Colon (tissue), 2 donors: ENCODE measurements at regions not wholly inside any gene's neighbourhood (a gene's known extent, or its start where the extent isn't known, plus 50 kb on each side); places are given as distances from the start of the nearest gene placed in this dataset.

Experiments
- FAIRE-seq: peaks from 2 replicates; lab custom pipeline; 2012; peaks lifted over from hg19 to GRCh38; lab: Jason Lieb, UNC
- donor health status: control.
- donor health status: control.

DNA sequence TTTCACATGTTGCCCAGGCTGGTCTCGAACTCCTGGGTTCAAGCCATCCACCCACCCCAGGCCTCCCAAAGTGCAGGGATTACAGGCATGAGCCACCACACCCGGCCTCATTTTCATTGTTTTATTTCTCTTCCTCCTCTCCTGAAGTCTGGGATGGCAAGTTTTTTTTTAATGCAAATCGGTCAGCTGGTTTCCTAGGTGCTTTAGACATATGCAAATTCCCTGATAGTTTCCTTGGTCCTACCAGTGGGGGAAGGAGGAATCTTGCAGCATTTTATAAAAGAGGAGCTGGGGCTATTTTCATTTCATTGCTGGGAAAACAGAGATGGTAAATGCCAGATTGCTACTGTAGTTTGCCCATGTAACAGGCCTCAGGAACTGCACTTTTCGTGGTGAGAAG lies 179.4 kb downstream of the ACTL7B start:
- FAIRE-seq: no peak

DNA sequence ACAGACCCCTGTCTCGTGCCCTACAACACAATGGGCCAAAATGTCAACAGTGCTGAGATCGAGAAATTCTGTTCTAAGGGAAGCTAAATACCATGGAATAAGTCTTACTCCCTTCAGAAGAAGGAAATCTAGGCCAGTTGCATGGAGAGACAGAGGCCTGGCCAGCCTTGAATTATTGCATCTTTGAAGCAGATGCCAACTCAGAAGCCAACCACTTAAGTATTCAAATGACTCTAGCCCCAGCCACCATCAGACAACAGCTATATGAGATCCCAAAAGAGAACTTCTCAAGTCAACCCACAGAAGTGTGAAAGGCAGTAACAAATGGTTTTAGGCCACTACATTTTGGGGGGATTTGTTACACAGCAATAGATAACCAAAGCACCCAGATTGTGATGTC lies 180.1 kb downstream of the ACTL7B start:
- no peak for FAIRE-seq

DNA sequence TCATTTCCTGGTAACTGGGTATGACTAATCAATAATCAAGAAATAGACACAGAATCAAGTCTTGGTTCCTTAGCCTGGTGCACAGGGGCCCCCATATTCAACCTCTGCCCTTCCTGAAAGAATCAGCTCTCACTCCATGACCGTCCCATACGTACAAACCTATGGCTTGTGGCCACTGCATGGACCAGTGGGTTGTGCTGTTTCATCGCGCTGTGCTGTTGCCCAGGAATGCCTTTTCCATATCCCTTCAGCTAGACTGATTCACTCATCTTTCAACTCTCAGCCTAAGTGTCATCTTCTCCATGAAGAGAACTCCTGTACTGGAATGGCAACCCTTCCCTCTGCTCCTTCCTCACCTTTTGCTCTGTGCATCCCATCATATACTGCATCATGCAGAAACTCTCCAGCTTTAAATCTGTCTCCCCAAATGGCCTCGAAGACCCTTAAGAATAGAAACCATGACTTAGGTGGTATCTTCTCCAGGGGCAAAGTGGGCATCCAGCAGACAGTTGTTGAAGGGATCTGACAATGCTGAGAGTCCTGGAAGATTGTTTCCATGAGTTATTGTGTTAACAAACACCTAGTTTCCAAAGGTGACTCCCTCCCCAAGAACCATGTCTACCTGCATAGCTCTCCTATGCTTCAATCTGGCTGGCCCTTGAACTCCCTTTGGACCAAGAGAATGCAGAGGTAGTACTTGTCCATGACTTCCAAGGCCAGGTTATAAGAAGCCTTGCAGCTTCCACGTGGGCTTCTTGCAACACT lies 180.8 kb downstream of the ACTL7B start:
- FAIRE-seq: no peak

DNA sequence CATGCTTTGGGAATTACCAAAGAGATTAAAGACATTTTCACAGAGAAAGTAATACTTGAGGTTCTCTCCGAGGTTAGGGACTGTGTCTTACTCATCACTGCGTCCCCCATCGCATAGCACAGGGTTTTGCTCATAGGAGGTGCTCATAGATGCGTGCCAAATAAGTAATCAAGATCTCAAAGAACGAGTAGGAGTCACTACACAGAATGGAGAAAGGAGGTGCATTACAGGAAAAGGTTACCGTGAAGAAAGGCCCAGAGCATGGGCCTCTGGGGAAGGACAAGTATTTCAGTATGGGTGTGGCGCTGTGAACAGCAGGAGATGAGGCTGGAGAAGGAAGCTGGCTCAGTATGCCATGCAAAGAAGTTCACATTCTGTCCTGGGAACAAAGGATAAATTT lies 182.4 kb downstream of the ACTL7B start:
- FAIRE-seq: no peak

DNA sequence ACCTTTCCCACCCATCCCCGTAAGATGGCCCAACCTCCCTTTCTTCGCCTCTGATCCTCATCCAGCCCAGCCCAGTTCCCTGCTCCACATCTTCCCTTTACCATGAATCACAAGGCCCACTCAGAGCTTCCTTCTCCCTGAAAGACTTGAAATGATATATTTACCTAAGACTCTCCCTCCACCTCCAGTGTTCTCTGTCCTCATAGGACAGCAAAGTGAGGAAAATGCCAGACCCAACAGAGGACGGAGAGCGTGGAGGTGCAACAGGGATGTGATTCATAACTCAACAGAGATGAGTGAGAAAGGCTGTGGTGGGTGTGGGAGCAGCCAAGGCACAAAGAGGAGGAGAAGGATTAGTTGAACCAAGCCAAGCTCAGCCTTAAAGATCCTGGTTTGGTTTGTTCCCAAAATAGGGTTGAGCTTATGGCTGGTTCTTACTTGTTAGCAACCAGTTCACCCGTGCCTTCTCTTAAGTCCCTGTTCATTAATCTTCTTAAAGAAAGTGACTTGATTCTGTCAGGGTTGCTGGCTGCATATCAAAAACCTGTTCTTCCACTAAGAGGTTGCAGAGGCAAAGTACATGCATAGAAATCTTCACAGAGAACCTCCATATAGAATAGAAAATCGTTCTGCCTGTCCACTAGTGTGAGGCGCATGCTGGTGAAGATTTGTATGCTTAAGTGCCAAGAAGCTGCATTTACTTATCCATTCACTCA lies 183.2 kb downstream of the ACTL7B start:
- no peak for FAIRE-seq

DNA sequence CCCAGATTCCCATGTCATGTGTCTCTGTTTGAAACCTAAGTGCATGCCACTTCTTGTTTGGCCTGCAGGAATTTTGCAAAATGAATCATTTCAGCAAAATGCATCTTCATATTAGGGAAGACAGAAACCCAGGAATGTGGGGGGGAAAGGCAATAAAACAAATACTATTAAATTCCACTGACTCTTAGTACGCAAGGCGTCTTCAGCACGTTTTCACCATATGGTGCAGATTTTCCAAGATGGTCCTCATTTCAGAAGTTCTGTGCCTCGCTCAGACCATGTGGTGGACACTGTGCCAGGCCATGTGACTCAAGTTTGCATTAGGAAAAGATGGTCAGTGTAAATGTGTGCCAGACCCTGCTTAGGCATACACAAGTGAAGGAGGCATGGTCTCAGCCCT lies 184.0 kb downstream of the ACTL7B start:
- FAIRE-seq: no peak

DNA sequence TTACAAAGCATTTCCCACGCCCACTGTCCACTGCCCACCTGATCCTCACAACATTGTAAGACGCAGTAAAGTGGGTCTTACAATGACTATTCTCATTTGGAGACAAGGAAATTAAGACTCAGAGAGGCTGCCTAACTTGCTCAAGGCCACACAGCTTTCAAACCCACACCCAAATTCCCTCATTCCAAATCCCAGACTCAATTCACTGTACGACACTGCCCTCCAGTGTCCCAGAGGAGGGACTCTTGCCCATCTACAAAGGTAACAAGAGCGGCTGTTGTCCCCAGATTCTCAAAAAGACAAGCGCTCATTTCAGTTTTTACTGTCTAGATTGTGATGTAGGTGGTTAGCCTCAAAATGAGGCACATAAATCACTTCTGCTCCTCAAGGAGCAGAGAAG lies 184.6 kb downstream of the ACTL7B start:
- no peak for FAIRE-seq

DNA sequence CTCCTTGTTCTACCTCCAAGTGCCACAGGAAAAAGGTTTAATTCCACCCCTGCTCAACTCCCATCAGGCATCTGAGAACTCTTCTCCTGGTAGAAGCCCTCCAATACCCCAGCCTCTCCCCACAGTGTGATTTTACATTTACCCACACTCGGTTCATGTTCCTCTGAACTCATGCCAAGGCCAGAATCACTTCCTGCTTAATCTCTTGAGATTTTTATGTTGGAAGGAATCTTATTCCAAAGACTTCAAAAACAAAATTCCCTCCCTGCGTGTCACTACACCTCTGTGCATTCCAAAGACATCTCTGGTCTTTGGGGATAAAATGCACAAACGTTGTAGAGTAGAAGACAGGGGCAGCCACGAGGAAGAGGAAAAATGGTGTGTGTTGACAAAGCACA lies 186.8 kb downstream of the ACTL7B start:
- FAIRE-seq: no peak

DNA sequence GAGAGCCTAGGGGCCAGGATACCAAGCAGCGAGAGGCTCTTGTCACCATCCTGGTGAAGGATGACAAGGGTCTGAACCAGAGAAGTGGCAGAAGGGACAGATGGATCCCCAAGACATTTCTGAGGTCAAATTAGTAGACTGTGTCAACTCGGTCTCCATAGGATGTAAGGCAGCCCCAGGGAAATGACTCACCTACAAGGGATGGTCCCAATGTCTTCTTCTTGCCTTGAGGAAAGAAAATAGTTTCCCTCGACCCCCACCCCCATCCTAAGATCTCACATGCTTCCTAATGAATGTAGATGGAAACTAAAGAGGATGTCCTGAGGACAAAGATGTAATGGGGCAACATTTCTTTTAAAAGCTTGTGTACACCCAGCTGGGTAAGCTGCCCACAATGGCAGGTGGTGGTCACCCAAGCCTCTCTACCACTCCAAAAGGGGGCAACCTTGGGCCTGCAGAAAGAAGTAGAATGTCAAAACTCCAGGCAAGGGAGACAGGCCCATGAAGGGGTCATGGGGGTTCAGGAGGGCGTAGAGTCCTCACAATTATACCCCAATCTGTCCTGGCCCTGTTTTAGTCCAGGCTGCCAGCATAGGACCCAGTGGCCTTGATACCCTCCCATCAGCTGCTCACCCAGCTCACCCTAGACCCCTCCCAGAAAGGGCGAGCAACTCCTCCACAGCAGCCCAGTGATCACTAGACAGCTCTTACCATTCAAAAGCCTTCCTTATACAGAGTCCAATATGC lies 187.4 kb downstream of the ACTL7B start:
- no peak for FAIRE-seq

DNA sequence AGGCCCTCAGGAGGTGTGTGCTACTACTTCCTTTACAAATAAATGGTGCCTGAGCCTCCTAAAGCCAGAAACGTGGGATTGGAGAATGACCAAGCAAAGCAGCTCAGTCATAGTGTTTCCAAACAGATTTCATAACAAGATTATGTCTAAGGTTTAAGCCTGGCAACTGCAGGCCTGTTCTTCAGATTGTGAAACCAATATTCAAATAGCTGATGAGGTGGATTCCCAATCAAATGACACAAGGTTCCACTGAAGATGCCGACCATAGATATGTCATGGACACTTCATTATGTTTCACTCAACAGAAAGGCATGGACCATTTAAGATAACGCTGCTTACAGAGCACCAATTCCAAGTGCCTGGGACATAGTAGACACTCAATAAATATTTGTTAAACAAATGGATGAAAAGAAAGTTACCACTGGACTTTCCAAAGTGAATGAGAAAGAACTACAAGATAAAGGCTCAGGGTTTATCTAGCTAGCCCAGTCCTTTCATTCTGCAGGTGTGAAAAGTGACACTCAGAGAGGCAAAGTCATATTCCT lies 189.5 kb downstream of the ACTL7B start:
- FAIRE-seq: no peak

DNA sequence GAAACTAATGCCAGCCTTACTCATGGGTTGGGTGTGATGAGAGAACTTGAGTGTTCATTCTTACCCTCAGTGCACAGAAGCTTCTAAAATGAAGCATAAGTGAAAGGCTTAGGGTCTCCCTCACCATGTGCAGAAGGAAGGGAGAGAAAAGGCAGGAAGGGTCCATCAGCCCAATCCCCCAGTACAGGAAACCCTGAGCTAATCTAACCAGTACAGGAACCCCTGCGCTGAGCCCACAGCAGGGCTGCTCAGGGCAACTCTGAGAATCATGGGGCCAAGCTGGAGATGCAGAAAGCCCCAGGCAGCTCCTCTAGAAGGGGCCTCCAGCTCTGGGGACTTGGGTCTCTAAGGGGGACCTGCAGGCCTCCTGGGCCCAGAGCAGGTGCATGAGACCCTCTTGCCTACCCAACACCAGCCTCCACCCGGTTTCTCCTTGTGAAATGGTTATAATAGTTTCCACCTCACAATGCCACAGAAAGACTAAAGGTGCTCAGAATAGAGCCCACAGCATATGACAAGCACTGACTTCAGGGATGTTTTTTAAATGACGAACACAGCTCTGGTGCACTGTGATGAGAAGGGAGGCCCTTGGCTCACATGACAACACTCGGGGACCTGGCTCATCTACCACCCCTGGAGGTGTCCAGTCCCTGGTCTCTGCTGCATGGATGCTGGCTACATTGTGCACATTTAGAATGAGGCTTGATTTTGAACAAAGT lies 190.1 kb downstream of the ACTL7B start:
- no peak for FAIRE-seq

DNA sequence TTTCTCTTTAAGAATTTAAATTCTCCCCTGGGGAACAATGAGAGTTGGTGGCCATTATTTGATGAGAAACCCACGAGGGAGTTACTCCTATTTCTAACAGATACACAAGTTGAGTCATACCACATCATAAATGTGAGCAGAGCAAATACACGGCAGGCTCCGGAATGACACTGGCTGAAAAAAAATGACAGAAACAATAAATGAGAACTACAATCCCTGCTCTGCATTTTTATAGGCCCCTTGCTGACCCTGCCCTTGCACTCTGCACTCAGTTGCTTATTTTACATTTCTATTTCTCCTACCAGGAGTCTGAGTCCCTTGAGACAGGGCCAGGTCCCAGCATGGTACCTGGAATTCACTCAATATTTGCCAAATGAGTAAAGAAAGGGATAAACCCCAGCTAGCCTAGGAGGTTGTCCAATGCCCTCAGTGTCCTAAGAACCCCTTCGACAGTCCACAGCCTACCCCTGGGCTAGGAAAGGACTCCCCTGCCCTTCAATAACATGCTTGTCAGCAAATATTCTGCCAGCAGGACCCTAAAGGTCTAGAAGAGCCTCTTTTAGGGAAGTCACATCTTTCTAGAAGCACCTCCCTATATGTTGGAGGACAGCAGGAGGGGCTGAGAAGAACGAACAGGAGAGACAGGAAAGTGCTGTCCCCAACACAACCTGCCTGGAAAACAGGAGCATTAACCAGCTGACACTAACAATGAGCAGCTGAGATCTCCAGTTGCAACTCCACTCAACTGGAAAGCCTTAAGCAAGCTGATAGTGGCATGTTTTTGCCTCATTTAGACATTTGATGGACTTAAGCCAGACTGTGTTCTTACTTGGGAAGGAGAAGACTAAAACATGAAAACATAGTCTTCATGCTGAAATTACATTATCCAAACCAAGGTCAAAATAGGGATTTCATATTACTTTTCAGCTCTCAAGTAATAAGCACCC lies 191.2 kb downstream of the ACTL7B start:
- FAIRE-seq: no peak

DNA sequence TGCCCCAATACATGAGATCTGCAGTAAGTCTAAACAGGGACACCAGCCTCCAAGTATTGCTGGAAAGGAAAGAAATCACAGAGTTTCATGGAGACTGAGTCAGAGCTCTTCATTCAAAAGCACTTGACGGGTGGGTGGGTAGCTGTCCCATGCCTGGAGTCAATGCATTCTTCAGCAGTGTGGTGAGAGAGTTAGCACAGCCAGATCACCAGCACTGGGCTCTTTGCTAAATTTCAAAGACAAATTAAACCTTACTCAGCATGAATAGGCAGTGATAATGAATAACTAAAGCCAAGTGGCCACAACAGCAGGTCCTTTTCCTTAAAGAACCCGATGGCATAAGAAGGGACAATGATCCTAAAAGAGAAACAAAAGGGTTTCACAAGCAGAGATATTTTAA lies 192.4 kb downstream of the ACTL7B start:
- no peak for FAIRE-seq

DNA sequence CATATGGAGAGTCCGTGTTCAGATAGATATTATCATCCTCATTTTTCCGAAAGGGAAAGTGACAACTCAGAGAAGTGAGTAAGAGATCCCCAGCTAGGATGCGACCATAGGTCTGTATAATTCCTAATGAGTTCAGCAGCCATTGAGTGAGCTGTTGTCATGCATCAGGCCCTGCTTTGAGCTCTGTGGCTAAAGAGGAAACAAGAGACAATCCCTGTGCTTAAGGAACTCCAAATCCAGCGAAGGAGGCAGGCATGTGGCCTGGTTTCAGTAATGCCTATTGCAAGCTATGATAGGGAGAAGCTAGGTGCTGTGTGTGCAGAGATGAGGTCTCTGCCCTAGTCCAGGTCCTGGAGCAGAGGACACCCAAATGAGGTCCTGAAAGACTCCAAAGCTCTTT lies 192.8 kb downstream of the ACTL7B start:
- no peak for FAIRE-seq

DNA sequence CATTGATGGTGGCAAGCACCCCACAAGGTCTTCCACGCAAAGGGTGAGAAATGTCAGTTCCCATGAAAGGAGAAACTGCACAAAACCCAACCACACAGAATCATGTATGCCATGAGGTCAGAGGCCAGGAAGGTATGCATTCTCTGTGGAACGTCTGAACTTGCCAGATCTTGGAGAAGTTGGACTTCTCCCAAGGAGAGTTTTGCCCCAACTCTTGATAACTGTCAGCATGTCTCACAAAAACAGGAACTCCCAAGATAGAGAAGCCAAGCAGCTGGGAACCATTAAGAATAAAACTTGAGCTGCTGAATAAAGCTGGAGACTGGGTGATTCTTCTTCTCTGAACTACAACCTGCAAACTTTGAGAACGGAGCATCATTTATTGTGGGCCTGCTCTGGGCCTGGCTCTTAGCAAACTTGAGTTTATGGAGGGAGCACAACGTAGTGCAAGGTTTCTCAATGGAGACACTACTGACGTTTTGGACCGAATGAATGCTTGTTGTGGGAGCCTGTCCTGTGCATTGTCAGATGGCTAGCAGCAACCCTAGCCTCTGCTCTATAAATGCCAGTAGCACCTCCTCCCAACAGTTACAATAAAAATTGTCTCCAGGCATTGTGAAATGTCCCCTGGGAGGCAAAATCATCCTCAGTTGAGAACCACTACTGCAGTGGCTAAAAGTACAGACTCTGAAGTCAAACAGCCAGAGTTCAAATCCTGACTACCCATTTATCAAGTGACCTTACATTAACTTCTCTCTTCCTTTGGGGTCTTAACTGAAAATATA lies 193.5 kb downstream of the ACTL7B start:
- FAIRE-seq: no peak

DNA sequence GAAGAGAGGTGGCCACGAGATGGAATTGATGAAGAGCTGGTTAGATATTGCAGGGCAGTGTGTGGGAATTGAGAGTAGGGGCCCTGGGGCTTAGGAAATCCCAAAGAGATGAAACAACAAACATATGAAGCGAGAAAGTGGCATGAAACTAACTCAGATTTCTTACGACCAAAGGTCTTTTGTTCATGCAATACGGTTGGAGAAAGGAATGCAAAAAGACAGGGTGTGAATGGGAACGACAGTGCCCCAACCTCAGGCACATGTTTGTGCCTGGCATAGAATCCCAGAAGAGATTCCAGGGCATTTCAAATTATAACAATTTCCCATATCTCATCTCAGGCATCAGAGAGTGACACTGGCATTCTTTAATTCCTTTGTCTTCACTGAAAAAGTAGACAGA lies 199.2 kb downstream of the ACTL7B start:
- no peak for FAIRE-seq

DNA sequence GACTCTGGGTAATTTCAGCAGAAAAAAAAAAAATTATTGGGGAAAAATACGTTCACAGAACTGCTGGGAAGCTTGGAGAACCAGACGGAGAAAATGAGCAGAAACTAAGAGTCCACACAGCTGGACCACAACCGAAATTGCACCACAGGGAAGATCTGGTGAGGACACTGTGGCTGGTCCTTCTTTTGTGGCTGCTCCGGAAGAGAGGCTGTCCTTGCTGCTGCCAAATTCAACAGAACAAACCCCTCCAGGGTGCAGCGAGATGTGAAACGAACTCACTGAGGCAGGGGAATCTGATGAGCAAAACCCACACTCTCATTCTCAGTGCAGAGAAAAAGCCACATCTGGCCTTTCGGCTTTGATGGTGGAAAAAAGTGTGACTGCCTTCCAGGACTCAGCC lies 200.0 kb downstream of the ACTL7B start:
- no peak for FAIRE-seq

DNA sequence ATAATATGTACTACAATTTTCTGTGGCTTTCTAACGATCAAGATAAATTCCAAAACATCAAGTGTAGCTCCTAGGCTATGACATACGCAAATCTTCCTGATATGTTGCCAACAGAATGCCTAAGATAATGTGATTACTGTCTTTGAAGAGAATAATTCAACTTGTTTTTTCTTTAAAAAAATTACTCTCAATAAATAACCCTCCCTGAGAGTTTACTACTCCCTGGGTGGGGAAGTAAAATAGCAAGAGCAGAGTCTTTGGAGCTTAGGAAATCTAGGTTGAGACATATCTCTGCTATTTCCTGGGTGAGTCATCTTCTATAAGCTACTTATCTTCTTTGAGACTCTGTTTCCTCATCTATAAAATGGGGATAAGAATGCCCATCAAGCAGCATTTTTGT lies 201.2 kb downstream of the ACTL7B start:
- no peak for FAIRE-seq

DNA sequence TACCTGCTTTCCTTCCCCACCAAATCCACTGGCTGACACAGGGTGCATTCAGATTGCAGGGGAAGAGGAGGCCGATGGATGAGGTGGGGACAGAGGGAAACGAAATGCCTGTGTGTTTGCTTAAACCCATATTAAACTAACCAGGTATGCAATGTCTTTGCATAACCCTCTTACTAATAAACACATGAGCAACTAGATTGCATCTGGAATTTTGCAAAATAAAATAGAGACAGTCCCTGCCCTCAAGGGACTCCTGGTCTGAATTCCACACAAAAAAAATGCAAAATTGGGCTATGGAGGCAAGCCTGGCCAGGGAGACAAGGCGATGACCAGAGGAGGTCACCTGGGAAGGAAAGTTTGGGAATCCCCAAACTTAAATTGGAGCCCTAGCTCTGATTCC lies 202.9 kb downstream of the ACTL7B start:
- no peak for FAIRE-seq

DNA sequence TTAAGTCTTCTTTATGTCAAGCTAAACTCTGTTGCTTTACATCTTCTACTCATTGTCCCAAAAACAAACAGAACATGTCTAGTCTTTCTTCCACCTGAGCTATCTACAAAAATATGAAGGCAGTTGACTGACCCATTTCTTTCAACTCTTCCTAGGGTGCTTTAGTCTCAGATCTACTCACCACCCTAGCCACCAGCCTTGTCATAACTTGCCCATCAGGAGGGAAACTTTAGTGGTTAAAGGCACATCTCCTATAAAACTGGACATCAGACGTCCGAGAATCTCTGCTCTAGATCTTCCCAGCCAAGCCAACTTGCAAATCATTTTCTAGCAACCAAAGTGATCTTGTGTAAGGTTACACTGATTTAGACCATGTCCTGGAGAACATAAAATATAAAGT lies 205.0 kb downstream of the ACTL7B start:
- no peak for FAIRE-seq
